ENCODE measurements at regions not wholly inside any gene's neighbourhood (a gene's known extent, or its start where the extent isn't known, plus 50 kb on each side); places are given as distances from the start of the nearest gene placed in this dataset.

DNA sequence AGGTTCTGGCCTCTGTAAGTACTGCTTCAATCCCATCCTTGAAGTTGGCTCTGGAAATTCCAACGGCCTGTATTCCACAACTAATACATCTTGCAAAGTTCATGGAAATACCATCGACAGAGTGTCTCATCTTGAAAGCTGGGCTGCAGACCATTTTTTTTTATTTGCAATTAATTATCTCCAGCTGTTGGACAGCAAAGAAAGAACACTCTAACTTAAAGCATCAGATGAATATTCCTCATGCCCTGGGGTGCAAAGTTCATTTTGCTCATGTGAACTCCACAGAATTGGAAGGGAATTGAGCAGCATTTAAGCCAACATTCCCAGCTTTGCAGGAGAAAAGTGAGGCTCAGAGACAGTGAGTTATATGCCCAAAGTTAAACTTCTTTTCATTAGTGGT, 96.5 kb upstream of the PIEZO2 start:
- Histone ChIP-seq H3K9me2 (replicated peaks; ENCODE audit: insufficient read depth, low read length) (no peaks in the 10 kb centered on the region), H3K36me3 (ENCODE audit: low read length) (no peaks in the 10 kb centered on the region), H3F3A (ENCODE audit: insufficient read depth) (no peaks in the 10 kb centered on the region), H3K27me3 (ENCODE audit: low read length) (no peaks in the 10 kb centered on the region), H4K20me1 (ENCODE audit: low read depth, low read length) (no peaks in the 10 kb centered on the region), H3K4me3 (ENCODE audit: insufficient read depth, low read length, poor library complexity, severe bottlenecking) (no peak overlapping the region), H3K9me3 (ENCODE audit: insufficient read depth, low read length) (no peaks in the 10 kb centered on the region; the same call in 1 of the 2 replicates), H3K9ac (ENCODE audit: low read length) (no peak overlapping the region), H3K27ac (ENCODE audit: low read depth, low read length) (no peak overlapping the region), H3K4me2 (ENCODE audit: low read depth, low read length, poor library complexity, severe bottlenecking) (no peak overlapping the region), H3K79me2 (ENCODE audit: insufficient read depth, low read length) (no peaks in the 10 kb centered on the region), H2AFZ (ENCODE audit: low read depth, low read length, severe bottlenecking) (no peak overlapping the region)
- TF ChIP-seq EZH2phosphoT487 (conservative IDR thresholded peaks at IDR 0.05; ENCODE audit: low read length) = no peak
- TF ChIP-seq, protein P1, sequence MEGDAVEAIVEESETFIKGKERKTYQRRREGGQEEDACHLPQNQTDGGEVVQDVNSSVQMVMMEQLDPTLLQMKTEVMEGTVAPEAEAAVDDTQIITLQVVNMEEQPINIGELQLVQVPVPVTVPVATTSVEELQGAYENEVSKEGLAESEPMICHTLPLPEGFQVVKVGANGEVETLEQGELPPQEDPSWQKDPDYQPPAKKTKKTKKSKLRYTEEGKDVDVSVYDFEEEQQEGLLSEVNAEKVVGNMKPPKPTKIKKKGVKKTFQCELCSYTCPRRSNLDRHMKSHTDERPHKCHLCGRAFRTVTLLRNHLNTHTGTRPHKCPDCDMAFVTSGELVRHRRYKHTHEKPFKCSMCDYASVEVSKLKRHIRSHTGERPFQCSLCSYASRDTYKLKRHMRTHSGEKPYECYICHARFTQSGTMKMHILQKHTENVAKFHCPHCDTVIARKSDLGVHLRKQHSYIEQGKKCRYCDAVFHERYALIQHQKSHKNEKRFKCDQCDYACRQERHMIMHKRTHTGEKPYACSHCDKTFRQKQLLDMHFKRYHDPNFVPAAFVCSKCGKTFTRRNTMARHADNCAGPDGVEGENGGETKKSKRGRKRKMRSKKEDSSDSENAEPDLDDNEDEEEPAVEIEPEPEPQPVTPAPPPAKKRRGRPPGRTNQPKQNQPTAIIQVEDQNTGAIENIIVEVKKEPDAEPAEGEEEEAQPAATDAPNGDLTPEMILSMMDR (IDR thresholded peaks at IDR 0.05; ENCODE audit: insufficient read depth, low read length, poor library complexity, severe bottlenecking) = no peak

DNA sequence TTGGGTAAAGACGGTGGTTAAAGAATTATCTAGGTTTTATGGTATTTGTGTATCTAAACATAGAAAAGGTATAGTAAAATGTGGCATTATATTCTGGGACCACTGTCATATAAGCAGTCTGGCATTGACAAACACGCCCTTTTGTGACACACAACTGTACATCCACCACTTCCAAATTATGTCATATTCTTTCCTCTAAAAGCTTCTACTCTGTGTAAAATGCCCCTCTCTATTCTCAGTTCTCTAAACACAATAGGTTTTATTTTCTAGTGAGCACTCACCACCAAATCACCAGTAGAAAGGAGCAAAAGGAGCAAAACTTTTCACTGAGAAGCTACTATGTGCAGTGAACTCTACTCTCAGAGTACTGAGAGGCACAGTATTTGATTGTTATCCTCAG, 88.1 kb upstream of the PIEZO2 start:
- H3K27me3 ChIP-seq (ENCODE audit: low read length) = no peaks in the 10 kb centered on the region
- H3F3A ChIP-seq (ENCODE audit: insufficient read depth) = no peaks in the 10 kb centered on the region
- H3K27ac ChIP-seq (ENCODE audit: low read depth, low read length) = no peak overlapping the region
- no peaks in the 10 kb centered on the region for H3K79me2 ChIP-seq (ENCODE audit: insufficient read depth, low read length)
- TF ChIP-seq, protein P1 (IDR thresholded peaks at IDR 0.05; ENCODE audit: insufficient read depth, low read length, poor library complexity, severe bottlenecking) = no peak
- TF ChIP-seq EZH2phosphoT487 (conservative IDR thresholded peaks at IDR 0.05; ENCODE audit: low read length) = no peak
- H3K9me2 ChIP-seq (replicated peaks; ENCODE audit: insufficient read depth, low read length) = no peaks in the 10 kb centered on the region
- no peak overlapping the region for H3K9ac ChIP-seq (ENCODE audit: low read length)
- H3K4me3 ChIP-seq (ENCODE audit: insufficient read depth, low read length, poor library complexity, severe bottlenecking) = no peak overlapping the region
- H2AFZ ChIP-seq (ENCODE audit: low read depth, low read length, severe bottlenecking) = no peak overlapping the region
- H3K4me2 ChIP-seq (ENCODE audit: low read depth, low read length, poor library complexity, severe bottlenecking) = no peak overlapping the region
- H3K9me3 ChIP-seq (ENCODE audit: insufficient read depth, low read length) = no peaks in the 10 kb centered on the region
- H4K20me1 ChIP-seq (ENCODE audit: low read depth, low read length) = no peaks in the 10 kb centered on the region
- no peaks in the 10 kb centered on the region for H3K36me3 ChIP-seq (ENCODE audit: low read length)

DNA sequence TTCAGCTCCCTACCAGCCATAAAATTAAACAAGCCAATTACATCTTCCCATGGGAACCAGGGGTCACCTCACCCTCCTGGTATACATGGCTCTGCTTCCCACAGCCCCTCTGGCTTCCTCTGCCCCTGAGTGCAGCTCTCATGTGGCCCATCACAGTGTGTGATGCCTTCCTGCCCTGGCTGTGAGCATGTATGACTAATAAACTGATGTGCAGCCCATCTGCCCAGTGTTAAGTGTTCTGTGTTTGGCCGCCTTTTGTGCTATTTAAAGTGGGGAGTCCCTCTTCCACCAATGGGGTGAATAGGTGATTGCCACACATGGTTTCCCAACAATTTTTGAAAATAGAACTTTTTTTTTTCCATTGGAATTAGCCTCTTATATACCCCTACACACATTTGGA, 87.7 kb upstream of the PIEZO2 start:
- no peaks in the 10 kb centered on the region for H3F3A ChIP-seq (ENCODE audit: insufficient read depth)
- TF ChIP-seq, protein P1 (IDR thresholded peaks at IDR 0.05; ENCODE audit: insufficient read depth, low read length, poor library complexity, severe bottlenecking) = no peak
- no peak for TF ChIP-seq EZH2phosphoT487 (conservative IDR thresholded peaks at IDR 0.05; ENCODE audit: low read length)
- no peaks in the 10 kb centered on the region for H3K27me3 ChIP-seq (ENCODE audit: low read length)
- H4K20me1 ChIP-seq (ENCODE audit: low read depth, low read length) = no peaks in the 10 kb centered on the region
- H3K27ac ChIP-seq (ENCODE audit: low read depth, low read length) = no peak overlapping the region
- H3K4me2 ChIP-seq (ENCODE audit: low read depth, low read length, poor library complexity, severe bottlenecking) = no peak overlapping the region
- H3K9me2 ChIP-seq (replicated peaks; ENCODE audit: insufficient read depth, low read length) = no peaks in the 10 kb centered on the region
- no peak overlapping the region for H2AFZ ChIP-seq (ENCODE audit: low read depth, low read length, severe bottlenecking)
- no peak overlapping the region for H3K9ac ChIP-seq (ENCODE audit: low read length)
- no peaks in the 10 kb centered on the region for H3K79me2 ChIP-seq (ENCODE audit: insufficient read depth, low read length)
- no peaks in the 10 kb centered on the region for H3K9me3 ChIP-seq (ENCODE audit: insufficient read depth, low read length)
- no peaks in the 10 kb centered on the region for H3K36me3 ChIP-seq (ENCODE audit: low read length)
- no peak overlapping the region for H3K4me3 ChIP-seq (ENCODE audit: insufficient read depth, low read length, poor library complexity, severe bottlenecking)

Measured in SU-DHL-6 (cell line).